Astrocyte (in vitro differentiated cells and primary cell): ENCODE measurements at regions not wholly inside any gene's neighbourhood (a gene's known extent, or its start where the extent isn't known, plus 50 kb on each side); places are given as distances from the start of the nearest gene placed in this dataset.

Source experiments
- EZH2 ChIP-seq: IDR thresholded peaks from 2 replicates; pipeline ENCODE4 v1.6.1; 2012; ENCODE audit warnings: mild to moderate bottlenecking, low read length, inconsistent platforms; ENCODE audit not compliant: insufficient read depth
- TF ChIP-seq, protein P1 (sequence below): IDR thresholded peaks from 2 replicates; pipeline ENCODE4 v1.5.1; 2011; ENCODE audit warnings: low read depth, mild to moderate bottlenecking, inconsistent platforms, low read length, moderate library complexity; ENCODE audit not compliant: insufficient read depth

GRCh38 chr2:186159101-186159500 is 327.0 kb upstream of the ZC3H15 start:
- TF ChIP-seq, protein P1, sequence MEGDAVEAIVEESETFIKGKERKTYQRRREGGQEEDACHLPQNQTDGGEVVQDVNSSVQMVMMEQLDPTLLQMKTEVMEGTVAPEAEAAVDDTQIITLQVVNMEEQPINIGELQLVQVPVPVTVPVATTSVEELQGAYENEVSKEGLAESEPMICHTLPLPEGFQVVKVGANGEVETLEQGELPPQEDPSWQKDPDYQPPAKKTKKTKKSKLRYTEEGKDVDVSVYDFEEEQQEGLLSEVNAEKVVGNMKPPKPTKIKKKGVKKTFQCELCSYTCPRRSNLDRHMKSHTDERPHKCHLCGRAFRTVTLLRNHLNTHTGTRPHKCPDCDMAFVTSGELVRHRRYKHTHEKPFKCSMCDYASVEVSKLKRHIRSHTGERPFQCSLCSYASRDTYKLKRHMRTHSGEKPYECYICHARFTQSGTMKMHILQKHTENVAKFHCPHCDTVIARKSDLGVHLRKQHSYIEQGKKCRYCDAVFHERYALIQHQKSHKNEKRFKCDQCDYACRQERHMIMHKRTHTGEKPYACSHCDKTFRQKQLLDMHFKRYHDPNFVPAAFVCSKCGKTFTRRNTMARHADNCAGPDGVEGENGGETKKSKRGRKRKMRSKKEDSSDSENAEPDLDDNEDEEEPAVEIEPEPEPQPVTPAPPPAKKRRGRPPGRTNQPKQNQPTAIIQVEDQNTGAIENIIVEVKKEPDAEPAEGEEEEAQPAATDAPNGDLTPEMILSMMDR, result no peak
- no peak for TF ChIP-seq EZH2
